NK-92 treated with Interleukin-12 subunit alpha and Interleukin-12 subunit beta, amount 100 ng/mL, for 24 hours (cell line): ENCODE measurements at regions not wholly inside any gene's neighbourhood (a gene's known extent, or its start where the extent isn't known, plus 50 kb on each side); places are given as distances from the start of the nearest gene placed in this dataset.

Experiments
- DNase-seq: peaks from one replicate; lab custom pipeline; 2025; lab: John Stamatoyannopoulos, UW

- DNase-seq: no peak
Measured at GRCh38 chr12:98437806-98438595, 77.4 kb upstream of the TMPO start.

- no peak for DNase-seq
Measured at GRCh38 chr12:98438656-98439230, 76.6 kb upstream of the TMPO start.

GRCh38 chr12:98439471-98439951 lies 75.9 kb upstream of the TMPO start:
- no peak for DNase-seq

GRCh38 chr12:98439981-98440581 lies 75.3 kb upstream of the TMPO start:
- DNase-seq: no peak

- no peak for DNase-seq
Measured at GRCh38 chr12:98446060-98446459, 69.3 kb upstream of the TMPO start.

GRCh38 chr12:98446682-98447081 lies 68.7 kb upstream of the TMPO start:
- no peak for DNase-seq

GRCh38 chr12:98449584-98449983 lies 65.8 kb upstream of the TMPO start:
- DNase-seq: no peak

GRCh38 chr12:98453070-98453469 lies 62.3 kb upstream of the TMPO start:
- DNase-seq: no peak

GRCh38 chr12:98453492-98453891 lies 61.9 kb upstream of the TMPO start:
- DNase-seq: no peak

- no peak for DNase-seq
Measured at GRCh38 chr12:98456041-98456440, 59.3 kb upstream of the TMPO start.

GRCh38 chr12:98456576-98457573 lies 58.5 kb upstream of the TMPO start:
- DNase-seq: no peak

GRCh38 chr12:98464190-98464589 lies 51.2 kb upstream of the TMPO start:
- DNase-seq: peak; percentile 25

- DNase-seq: no peak
Measured at GRCh38 chr12:98465505-98465904, 49.9 kb upstream of the TMPO start.
